Cardiac fibroblast (primary cell): ENCODE measurements at regions not wholly inside any gene's neighbourhood (a gene's known extent, or its start where the extent isn't known, plus 50 kb on each side); places are given as distances from the start of the nearest gene placed in this dataset.

Experiments
- DNase-seq, 2 donors: peaks; one replicate each; pipeline versions ENCODE4 v3.0.0 to v3.0.0-alpha.2; 2010; ENCODE audit warnings: low read depth in 2 of 2
- H3K4me3 ChIP-seq, 2 donors: replicated peaks in 1 of 2; 1 replicate in 1 of 2; 2 replicates in 1 of 2; pipeline ENCODE4 v1.5.1; 2011; ENCODE audit warnings: low read depth in 2 of 2, low read length in 2 of 2, mild to moderate bottlenecking in 2 of 2, moderate library complexity in 1 of 2
- CTCF ChIP-seq: IDR thresholded peaks from one replicate; pipeline ENCODE4 v1.5.1; 2011; ENCODE audit warnings: low read depth, mild to moderate bottlenecking, low read length, inconsistent platforms

GRCh38 chr18:44079606-44080005 lies 601.1 kb upstream of the SETBP1 start:
- DNase-seq, result peak; percentile 81 to 88
- no peak overlapping the region for H3K4me3 ChIP-seq
- no peak for TF ChIP-seq CTCF

GRCh38 chr18:44080054-44080453 lies 600.6 kb upstream of the SETBP1 start:
- peak in 1 of 2 donors; percentile 8 for DNase-seq
- no peak overlapping the region for H3K4me3 ChIP-seq
- no peak for TF ChIP-seq CTCF

- no peak for TF ChIP-seq CTCF
- DNase-seq, result no peak
- no peak overlapping the region for H3K4me3 ChIP-seq
Observed at GRCh38 chr18:44089732-44090131, 591.0 kb upstream of the SETBP1 start.

- no peak for TF ChIP-seq CTCF
- DNase-seq, result peak in 1 of 2 donors; percentile 33
- H3K4me3 ChIP-seq, result no peak overlapping the region
Observed at GRCh38 chr18:44090453-44090852, 590.2 kb upstream of the SETBP1 start.

GRCh38 chr18:44093253-44093652 lies 587.4 kb upstream of the SETBP1 start:
- peak; percentile 39 to 50 for DNase-seq
- no peak for TF ChIP-seq CTCF
- no peak overlapping the region for H3K4me3 ChIP-seq

GRCh38 chr18:44096016-44096415 lies 584.7 kb upstream of the SETBP1 start:
- TF ChIP-seq CTCF, result no peak
- peak; percentile 54 to 65 for DNase-seq
- no peak overlapping the region for H3K4me3 ChIP-seq

- H3K4me3 ChIP-seq, result no peak overlapping the region
- peak; percentile 49 to 62 for DNase-seq
- peak; percentile 19 for TF ChIP-seq CTCF
Observed at GRCh38 chr18:44098551-44099098, 582.1 kb upstream of the SETBP1 start.
